ENCODE measurements at regions not wholly inside any gene's neighbourhood (a gene's known extent, or its start where the extent isn't known, plus 50 kb on each side); places are given as distances from the start of the nearest gene placed in this dataset.
"Not testable (repeated sequence)": the region's sequence is repeated elsewhere in the genome, so short reads cannot be mapped to it uniquely, and the experiment has no call there.

DNA sequence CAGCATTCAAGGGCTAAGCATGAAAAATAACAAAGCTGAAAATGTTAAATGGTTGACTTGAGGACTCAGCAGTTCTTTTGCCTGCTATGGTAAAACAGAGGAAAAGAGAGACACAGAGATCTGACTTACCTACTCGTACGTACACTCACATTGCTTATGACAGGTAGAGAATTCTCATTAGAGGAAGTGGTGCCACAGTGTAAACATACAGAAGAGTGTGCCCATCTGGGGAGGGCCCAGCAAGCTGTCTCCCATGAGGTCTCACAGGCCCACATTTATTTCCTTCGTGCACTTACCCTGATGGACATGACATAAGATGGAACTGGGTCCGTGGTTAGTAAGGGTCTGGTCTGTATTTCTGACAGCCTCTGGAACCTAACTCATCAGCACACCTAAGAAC, 729.1 kb downstream of the BCL11A start:
- peaks cover 0 to 2% (median 0%) of the 10 kb centered on the region in 3 donors for H3K27me3 ChIP-seq (ENCODE audit: control insufficient read depth in 3 of 3, insufficient read depth in 3 of 3, low read length in 3 of 3)
- no peak overlapping the region for H3K9ac ChIP-seq (ENCODE audit: low read depth in 1 of 3, low read length in 3 of 3)
- H3K36me3 ChIP-seq (ENCODE audit: control insufficient read depth in 3 of 3, insufficient read depth in 3 of 3, low read length in 3 of 3) = no peaks in the 10 kb centered on the region
- H3K4me3 ChIP-seq (ENCODE audit: low read length in 3 of 3) = no peak overlapping the region
- no peaks in the 10 kb centered on the region for H3K9me3 ChIP-seq (ENCODE audit: control insufficient read depth in 3 of 3, low read length in 3 of 3)
- H3K4me1 ChIP-seq (ENCODE audit: control insufficient read depth in 3 of 3, insufficient read depth in 3 of 3, low read length in 3 of 3) = no peaks in the 10 kb centered on the region
- H3K27ac ChIP-seq (ENCODE audit: low read depth, low read length) = no peak overlapping the region

GRCh38 chr2:59816075-59816474, 737.4 kb downstream of the BCL11A start:
- no peak overlapping the region for H3K4me3 ChIP-seq (ENCODE audit: low read length in 3 of 3)
- H3K27ac ChIP-seq (ENCODE audit: low read depth, low read length) = no peak overlapping the region
- no peaks in the 10 kb centered on the region for H3K36me3 ChIP-seq (ENCODE audit: control insufficient read depth in 3 of 3, insufficient read depth in 3 of 3, low read length in 3 of 3)
- H3K9me3 ChIP-seq (ENCODE audit: control insufficient read depth in 3 of 3, low read length in 3 of 3) = no peaks in the 10 kb centered on the region
- peaks cover 0 to 3% (median 0%) of the 10 kb centered on the region in 3 donors for H3K27me3 ChIP-seq (ENCODE audit: control insufficient read depth in 3 of 3, insufficient read depth in 3 of 3, low read length in 3 of 3)
- H3K4me1 ChIP-seq (ENCODE audit: control insufficient read depth in 3 of 3, insufficient read depth in 3 of 3, low read length in 3 of 3) = no peaks in the 10 kb centered on the region
- no peak overlapping the region for H3K9ac ChIP-seq (ENCODE audit: low read depth in 1 of 3, low read length in 3 of 3)

GRCh38 chr2:59810283-59810682, 743.2 kb downstream of the BCL11A start:
- not testable (repeated sequence) for H3K9me3 ChIP-seq (ENCODE audit: control insufficient read depth in 3 of 3, low read length in 3 of 3); H3K27me3 ChIP-seq (ENCODE audit: control insufficient read depth in 3 of 3, insufficient read depth in 3 of 3, low read length in 3 of 3); H3K4me3 ChIP-seq (ENCODE audit: low read length in 3 of 3); H3K27ac ChIP-seq (ENCODE audit: low read depth, low read length); H3K9ac ChIP-seq (ENCODE audit: low read depth in 1 of 3, low read length in 3 of 3); H3K36me3 ChIP-seq (ENCODE audit: control insufficient read depth in 3 of 3, insufficient read depth in 3 of 3, low read length in 3 of 3); H3K4me1 ChIP-seq (ENCODE audit: control insufficient read depth in 3 of 3, insufficient read depth in 3 of 3, low read length in 3 of 3)

GRCh38 chr2:59806486-59806885, 747.0 kb downstream of the BCL11A start:
- H3K27me3 ChIP-seq (ENCODE audit: control insufficient read depth in 3 of 3, insufficient read depth in 3 of 3, low read length in 3 of 3) = no peaks in the 10 kb centered on the region
- H3K36me3 ChIP-seq (ENCODE audit: control insufficient read depth in 3 of 3, insufficient read depth in 3 of 3, low read length in 3 of 3) = no peaks in the 10 kb centered on the region
- H3K9ac ChIP-seq (ENCODE audit: low read depth in 1 of 3, low read length in 3 of 3) = no peak overlapping the region
- no peak overlapping the region for H3K27ac ChIP-seq (ENCODE audit: low read depth, low read length)
- no peak overlapping the region for H3K4me3 ChIP-seq (ENCODE audit: low read length in 3 of 3)
- no peaks in the 10 kb centered on the region for H3K4me1 ChIP-seq (ENCODE audit: control insufficient read depth in 3 of 3, insufficient read depth in 3 of 3, low read length in 3 of 3)
- H3K9me3 ChIP-seq (ENCODE audit: control insufficient read depth in 3 of 3, low read length in 3 of 3) = no peaks in the 10 kb centered on the region

DNA sequence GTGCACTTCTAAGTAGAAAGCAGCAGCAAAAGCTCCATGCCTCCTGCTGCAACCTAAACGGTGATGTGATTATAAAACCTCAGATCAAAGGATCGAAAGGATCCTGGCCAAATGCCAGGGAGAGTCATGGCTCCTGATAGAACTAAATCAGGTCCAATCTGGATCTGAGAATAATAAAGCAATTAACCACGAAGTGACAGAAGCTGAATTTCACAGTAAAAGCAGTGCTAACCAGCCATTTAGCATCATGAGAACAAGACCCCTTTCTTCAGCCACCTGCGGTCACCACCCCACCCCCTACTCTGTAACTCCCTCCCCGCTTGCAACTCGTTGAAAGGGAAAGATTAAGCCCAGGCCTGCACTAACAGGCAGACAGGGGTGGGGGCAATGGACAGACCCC, 748.7 kb downstream of the BCL11A start:
- Histone ChIP-seq H3K9ac (ENCODE audit: low read depth in 1 of 3, low read length in 3 of 3) (no peak overlapping the region), H3K4me3 (ENCODE audit: low read length in 3 of 3) (no peak overlapping the region), H3K9me3 (ENCODE audit: control insufficient read depth in 3 of 3, low read length in 3 of 3) (peaks cover 0 to 2% (median 0%) of the 10 kb centered on the region in 3 donors), H3K27me3 (ENCODE audit: control insufficient read depth in 3 of 3, insufficient read depth in 3 of 3, low read length in 3 of 3) (no peaks in the 10 kb centered on the region), H3K4me1 (ENCODE audit: control insufficient read depth in 3 of 3, insufficient read depth in 3 of 3, low read length in 3 of 3) (no peaks in the 10 kb centered on the region), H3K27ac (ENCODE audit: low read depth, low read length) (no peak overlapping the region), H3K36me3 (ENCODE audit: control insufficient read depth in 3 of 3, insufficient read depth in 3 of 3, low read length in 3 of 3) (no peaks in the 10 kb centered on the region)

GRCh38 chr2:59803586-59803985, 749.9 kb downstream of the BCL11A start:
- no peaks in the 10 kb centered on the region for H3K27me3 ChIP-seq (ENCODE audit: control insufficient read depth in 3 of 3, insufficient read depth in 3 of 3, low read length in 3 of 3)
- H3K27ac ChIP-seq (ENCODE audit: low read depth, low read length) = no peak overlapping the region
- no peaks in the 10 kb centered on the region for H3K36me3 ChIP-seq (ENCODE audit: control insufficient read depth in 3 of 3, insufficient read depth in 3 of 3, low read length in 3 of 3)
- H3K4me3 ChIP-seq (ENCODE audit: low read length in 3 of 3) = no peak overlapping the region
- H3K9ac ChIP-seq (ENCODE audit: low read depth in 1 of 3, low read length in 3 of 3) = no peak overlapping the region
- H3K9me3 ChIP-seq (ENCODE audit: control insufficient read depth in 3 of 3, low read length in 3 of 3) = peaks cover 0 to 2% (median 0%) of the 10 kb centered on the region in 3 donors
- no peaks in the 10 kb centered on the region for H3K4me1 ChIP-seq (ENCODE audit: control insufficient read depth in 3 of 3, insufficient read depth in 3 of 3, low read length in 3 of 3)

- Histone ChIP-seq H3K9ac (ENCODE audit: low read depth in 1 of 3, low read length in 3 of 3) (no peak overlapping the region), H3K36me3 (ENCODE audit: control insufficient read depth in 3 of 3, insufficient read depth in 3 of 3, low read length in 3 of 3) (no peaks in the 10 kb centered on the region), H3K4me3 (ENCODE audit: low read length in 3 of 3) (no peak overlapping the region), H3K9me3 (ENCODE audit: control insufficient read depth in 3 of 3, low read length in 3 of 3) (peaks cover 0 to 2% (median 0%) of the 10 kb centered on the region in 3 donors), H3K4me1 (ENCODE audit: control insufficient read depth in 3 of 3, insufficient read depth in 3 of 3, low read length in 3 of 3) (no peaks in the 10 kb centered on the region), H3K27ac (ENCODE audit: low read depth, low read length) (no peak overlapping the region), H3K27me3 (ENCODE audit: control insufficient read depth in 3 of 3, insufficient read depth in 3 of 3, low read length in 3 of 3) (no peaks in the 10 kb centered on the region)
Observed at GRCh38 chr2:59798687-59799232, 754.7 kb downstream of the BCL11A start.

GRCh38 chr2:59791004-59791618, 762.3 kb downstream of the BCL11A start:
- Histone ChIP-seq H3K27ac (ENCODE audit: low read depth, low read length) (no peak overlapping the region), H3K9me3 (ENCODE audit: control insufficient read depth in 3 of 3, low read length in 3 of 3) (no peaks in the 10 kb centered on the region)

GRCh38 chr2:59790186-59791003, 763.1 kb downstream of the BCL11A start:
- Histone ChIP-seq H3K36me3 (ENCODE audit: control insufficient read depth in 3 of 3, insufficient read depth in 3 of 3, low read length in 3 of 3) (no peaks in the 10 kb centered on the region), H3K9me3 (ENCODE audit: control insufficient read depth in 3 of 3, low read length in 3 of 3) (no peaks in the 10 kb centered on the region), H3K9ac (ENCODE audit: low read depth in 1 of 3, low read length in 3 of 3) (no peak overlapping the region), H3K4me1 (ENCODE audit: control insufficient read depth in 3 of 3, insufficient read depth in 3 of 3, low read length in 3 of 3) (no peaks in the 10 kb centered on the region), H3K27ac (ENCODE audit: low read depth, low read length) (no peak overlapping the region), H3K4me3 (ENCODE audit: low read length in 3 of 3) (no peak overlapping the region), H3K27me3 (ENCODE audit: control insufficient read depth in 3 of 3, insufficient read depth in 3 of 3, low read length in 3 of 3) (no peaks in the 10 kb centered on the region)

More at GRCh38 chr2:59791004-59791618, 762.3 kb downstream of the BCL11A start:
- H3K4me1 ChIP-seq (ENCODE audit: control insufficient read depth in 3 of 3, insufficient read depth in 3 of 3, low read length in 3 of 3) = no peaks in the 10 kb centered on the region
- no peaks in the 10 kb centered on the region for H3K27me3 ChIP-seq (ENCODE audit: control insufficient read depth in 3 of 3, insufficient read depth in 3 of 3, low read length in 3 of 3)
- H3K36me3 ChIP-seq (ENCODE audit: control insufficient read depth in 3 of 3, insufficient read depth in 3 of 3, low read length in 3 of 3) = no peaks in the 10 kb centered on the region
- no peak overlapping the region for H3K4me3 ChIP-seq (ENCODE audit: low read length in 3 of 3)
- H3K9ac ChIP-seq (ENCODE audit: low read depth in 1 of 3, low read length in 3 of 3) = no peak overlapping the region

DNA sequence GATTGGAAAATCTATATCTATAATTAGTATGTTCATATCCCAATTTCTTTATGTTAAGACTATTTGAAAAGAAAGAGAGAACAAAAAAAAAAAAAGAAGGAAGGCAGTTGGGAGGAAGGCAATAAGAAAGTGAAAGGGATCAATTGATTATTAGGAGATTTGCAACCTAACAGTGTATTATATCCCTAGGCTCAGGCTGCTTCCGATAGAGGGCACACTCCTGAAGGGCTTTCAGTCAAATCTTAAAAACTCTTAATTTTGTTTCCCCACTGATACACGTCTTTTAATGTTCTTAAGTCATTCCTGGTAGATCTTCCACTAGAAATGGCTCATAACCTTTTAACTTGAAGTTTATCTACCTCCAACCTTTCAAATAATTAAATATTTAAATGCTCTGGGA, 763.9 kb downstream of the BCL11A start:
- H3K4me1 ChIP-seq (ENCODE audit: control insufficient read depth in 3 of 3, insufficient read depth in 3 of 3, low read length in 3 of 3) = no peaks in the 10 kb centered on the region
- no peaks in the 10 kb centered on the region for H3K9me3 ChIP-seq (ENCODE audit: control insufficient read depth in 3 of 3, low read length in 3 of 3)
- H3K9ac ChIP-seq (ENCODE audit: low read depth in 1 of 3, low read length in 3 of 3) = no peak overlapping the region
- no peak overlapping the region for H3K4me3 ChIP-seq (ENCODE audit: low read length in 3 of 3)
- no peak overlapping the region for H3K27ac ChIP-seq (ENCODE audit: low read depth, low read length)
- H3K27me3 ChIP-seq (ENCODE audit: control insufficient read depth in 3 of 3, insufficient read depth in 3 of 3, low read length in 3 of 3) = no peaks in the 10 kb centered on the region
- H3K36me3 ChIP-seq (ENCODE audit: control insufficient read depth in 3 of 3, insufficient read depth in 3 of 3, low read length in 3 of 3) = no peaks in the 10 kb centered on the region

Data from skeletal muscle tissue (tissue), 3 donors.